Heart right ventricle (tissue), 16 donors: ENCODE measurements at regions not wholly inside any gene's neighbourhood (a gene's known extent, or its start where the extent isn't known, plus 50 kb on each side); places are given as distances from the start of the nearest gene placed in this dataset.

Experiments used
- ATAC-seq, 8 donors: fragments of 200-7000 bp; cut with Tn5 transposase; one replicate each; pipeline ENCODE4 v1.9.1; 2020; ENCODE audit warnings: mild to moderate bottlenecking in 8 of 8, moderate library complexity in 8 of 8, moderate number of reproducible peaks in 1 of 8
- DNase-seq, 2 donors: peaks; one replicate each; pipeline ENCODE4 v3.0.0-alpha.2; 2020
- H3K27ac ChIP-seq, 10 donors: fragments of 200-600 bp; sonication (generic) in 2 of 10; one replicate each; pipeline versions ENCODE4 v1.5.0 to v1.8.0; 2020 to 2022; ENCODE audit warnings: mild to moderate bottlenecking in 3 of 10
- H3K27me3 ChIP-seq, 7 donors: fragments of 200-600 bp; one replicate each; pipeline ENCODE4 v1.8.0; 2021 to 2022; ENCODE audit warnings: mild to moderate bottlenecking in 2 of 7
- H3K36me3 ChIP-seq, 9 donors: fragments of 200-600 bp; sonication (generic) in 1 of 9; one replicate each; pipeline versions ENCODE4 v1.5.0 to v1.8.0; 2020 to 2022; ENCODE audit warnings: mild to moderate bottlenecking in 2 of 9
- H3K4me1 ChIP-seq, 9 donors: fragments of 200-600 bp; sonication (generic) in 1 of 9; one replicate each; pipeline versions ENCODE4 v1.5.0 to v1.8.0; 2020 to 2022; ENCODE audit warnings: mild to moderate bottlenecking in 4 of 9
- H3K4me3 ChIP-seq, 10 donors: fragments of 200-600 bp; sonication (generic) in 2 of 10; one replicate each; pipeline versions ENCODE4 v1.5.0 to v1.8.0; 2020 to 2022; ENCODE audit warnings: mild to moderate bottlenecking in 7 of 10, moderate library complexity in 2 of 10
- H3K9me3 ChIP-seq, 11 donors: fragments of 200-600 bp in 10 of 11; sonication (generic) in 2 of 11; one replicate each; pipeline versions ENCODE4 v1.5.0 to v1.8.0; 2013 to 2022; ENCODE audit warnings: mild to moderate bottlenecking in 2 of 11, control low read depth in 1 of 11, moderate library complexity in 1 of 11
- WGBS, 2 donors: extraction: QIAGEN DNeasy Blood & Tissue Kit; methylation state at CpG; one replicate each; pipeline ENCODE4 v1.1.7; 2013; ENCODE audit warnings: inconsistent platforms in 1 of 2; 5-methylcytosine and 5-hydroxymethylcytosine counted together
- intact Hi-C, 10 donors: fragments of 100-400 bp; cut with DNase I; formaldehyde crosslinking; loops; one replicate each; pipeline versions ENCODE4 v1.11.1 to v1.14.2; 2022
- TF ChIP-seq, protein P1 (sequence below), 9 donors: fragments of 200-600 bp; sonication (generic) in 2 of 9; IDR thresholded peaks; one replicate each; pipeline versions ENCODE4 v1.5.0 to v1.8.0; 2021 to 2022; ENCODE audit warnings: antibody characterized with exemption in 9 of 9, mild to moderate bottlenecking in 5 of 9, moderate library complexity in 1 of 9
- donor health status: Arrhythmogenic right ventricular cardiomyopathy.
- donor health status: ischemic (EF 13 %, LVEDD 7.1; RV severe dilation, severe dysfunction).
- donor health status: healthy with polysubstance abuse.
- donor health status: DM: no; HTN: yes; CAD: no.
- donor health status: DM: no; HTN: no; CAD: no.
- donor health status: ischemic (EF 25% LVEDD 6.9; RV normal size, moderate dysfunction).
- donor health status: ischemic (EF 25% LVEDD 5.7; RV mildly dilated, moderate dysfunction).
- donor health status: healthy.
- donor health status: DM: yes; HTN: yes; CAD: no.
- donor health status: Ischemic cardiomyopathy.
- donor health status: ischemic (EF 35%, LVEDD 5.7; RV mildly dilated, moderate dysfunction).
- donor health status: nonischemic (EF 11% LVEDD 7.7; RV severe dilation, severe dysfunction).
- donor health status: DM: yes; HTN: yes; CAD: no.
- donor health status: PGD.
- donor health status: ischemic (EF 29% LVEDD 5.4; RV normal size, mild dysfunction).
- donor health status: nonischemic (EF 23%, LVEDD 6.1; RV moderate dilation, normal function).

DNA sequence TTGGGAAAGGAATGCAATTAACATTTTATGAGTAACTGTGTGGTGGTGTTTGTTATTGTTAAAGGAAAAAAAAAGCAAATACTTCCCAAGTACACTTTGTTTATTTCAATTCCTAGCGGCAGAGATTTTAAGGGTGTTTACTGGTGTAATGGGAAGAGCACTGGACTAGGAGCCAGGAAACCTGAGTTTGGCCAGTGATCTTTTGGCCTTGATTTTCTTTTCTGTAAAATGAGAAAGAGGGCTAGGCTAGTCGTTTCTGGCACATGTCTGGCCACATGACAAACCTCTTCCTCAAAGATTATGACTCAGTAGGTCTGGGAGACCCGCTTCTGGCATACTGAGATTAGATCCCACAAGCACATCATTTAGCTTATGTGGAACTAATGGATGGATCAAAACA, 428.1 kb upstream of the NOX3 start:
- ATAC-seq: peak in 1 of 8 donors; percentile 39

DNA sequence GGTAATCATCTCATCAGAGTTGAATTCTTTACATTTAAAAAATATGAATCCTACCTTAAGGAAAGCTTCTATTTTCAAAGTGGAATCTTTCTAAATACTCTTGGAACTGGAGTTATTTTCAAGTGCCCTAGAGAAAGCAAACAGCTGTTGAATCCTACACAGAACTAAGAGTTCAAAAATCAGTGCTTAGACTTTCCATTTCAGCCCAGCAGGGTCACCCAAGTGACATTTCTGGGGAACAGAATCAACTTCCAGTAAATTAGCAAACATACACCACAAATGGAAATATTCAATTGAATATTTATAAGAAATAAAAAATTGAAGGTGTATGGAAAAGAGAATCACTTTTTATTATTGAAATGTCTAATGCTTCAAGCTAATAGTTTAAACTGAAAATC, 427.7 kb upstream of the NOX3 start:
- peak overlapping the region in 2 of 10 donors; percentile 5 to 28 for H3K27ac ChIP-seq
- H3K4me1 ChIP-seq: peaks cover 0 to 30% (median 13%) of the 10 kb centered on the region in 9 donors
- TF ChIP-seq, protein P1, sequence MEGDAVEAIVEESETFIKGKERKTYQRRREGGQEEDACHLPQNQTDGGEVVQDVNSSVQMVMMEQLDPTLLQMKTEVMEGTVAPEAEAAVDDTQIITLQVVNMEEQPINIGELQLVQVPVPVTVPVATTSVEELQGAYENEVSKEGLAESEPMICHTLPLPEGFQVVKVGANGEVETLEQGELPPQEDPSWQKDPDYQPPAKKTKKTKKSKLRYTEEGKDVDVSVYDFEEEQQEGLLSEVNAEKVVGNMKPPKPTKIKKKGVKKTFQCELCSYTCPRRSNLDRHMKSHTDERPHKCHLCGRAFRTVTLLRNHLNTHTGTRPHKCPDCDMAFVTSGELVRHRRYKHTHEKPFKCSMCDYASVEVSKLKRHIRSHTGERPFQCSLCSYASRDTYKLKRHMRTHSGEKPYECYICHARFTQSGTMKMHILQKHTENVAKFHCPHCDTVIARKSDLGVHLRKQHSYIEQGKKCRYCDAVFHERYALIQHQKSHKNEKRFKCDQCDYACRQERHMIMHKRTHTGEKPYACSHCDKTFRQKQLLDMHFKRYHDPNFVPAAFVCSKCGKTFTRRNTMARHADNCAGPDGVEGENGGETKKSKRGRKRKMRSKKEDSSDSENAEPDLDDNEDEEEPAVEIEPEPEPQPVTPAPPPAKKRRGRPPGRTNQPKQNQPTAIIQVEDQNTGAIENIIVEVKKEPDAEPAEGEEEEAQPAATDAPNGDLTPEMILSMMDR (IDR thresholded peaks at IDR 0.05): no peak
- ATAC-seq: peak in 1 of 8 donors; percentile 53
- no peak overlapping the region for H3K4me3 ChIP-seq
- intact Hi-C loops: no loop called here
- H3K36me3 ChIP-seq: no peaks in the 10 kb centered on the region
- H3K9me3 ChIP-seq: no peaks in the 10 kb centered on the region
- no peaks in the 10 kb centered on the region for H3K27me3 ChIP-seq
- no peak for DNase-seq

More for the DNA sequence above, 428.1 kb upstream of the NOX3 start:
- TF ChIP-seq, protein P1 (IDR thresholded peaks at IDR 0.05): no peak
- H3K4me1 ChIP-seq: peaks cover 0 to 30% (median 13%) of the 10 kb centered on the region in 9 donors
- no peak overlapping the region for H3K4me3 ChIP-seq
- no peaks in the 10 kb centered on the region for H3K27me3 ChIP-seq
- 37 to 56% methylated on average over 3 of the region's 3 CpGs for WGBS, 2 donors
- no peak for DNase-seq
- H3K9me3 ChIP-seq: no peaks in the 10 kb centered on the region
- intact Hi-C loops: no loop called here
- peak overlapping the region in 2 of 10 donors; percentile 5 to 28 for H3K27ac ChIP-seq
- no peaks in the 10 kb centered on the region for H3K36me3 ChIP-seq

DNA sequence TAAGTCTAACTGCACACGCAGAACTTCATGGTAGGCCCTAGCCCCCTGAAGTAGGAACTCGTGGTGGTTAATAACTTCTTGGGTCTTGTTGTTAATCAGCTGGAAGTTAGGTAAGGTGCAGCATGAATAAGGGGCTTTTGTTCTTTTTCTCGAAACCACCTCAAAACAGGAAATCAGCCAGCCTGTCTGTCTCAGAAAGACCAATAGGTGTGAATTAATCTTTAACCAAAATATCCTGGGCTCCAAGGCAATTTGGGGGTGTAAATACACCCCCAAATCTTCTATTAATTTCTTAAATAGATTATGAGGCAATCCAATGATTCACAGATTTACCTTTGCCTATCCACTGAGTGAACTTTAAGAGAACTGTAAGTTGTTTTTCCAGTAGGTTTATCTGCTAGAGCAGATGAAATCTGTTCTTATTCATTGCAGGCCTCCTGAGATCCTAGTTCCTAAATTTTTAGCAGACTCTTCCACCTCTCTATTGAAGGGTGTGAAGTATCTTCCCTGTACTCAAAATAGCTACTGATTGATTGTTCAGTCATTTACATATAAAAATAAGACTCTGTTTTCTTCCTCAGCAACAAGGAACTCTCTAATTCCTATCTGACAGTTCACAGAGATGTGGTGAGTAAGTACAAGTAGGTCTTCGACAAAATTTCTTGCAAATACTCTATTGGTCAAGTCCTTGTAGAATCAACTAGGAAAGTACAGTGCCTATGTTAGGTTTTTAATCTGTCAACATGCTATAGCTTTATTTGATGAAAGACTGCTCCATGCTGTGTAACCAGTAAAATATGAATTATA, 427.1 kb upstream of the NOX3 start:
- no peak overlapping the region for H3K4me3 ChIP-seq
- no peaks in the 10 kb centered on the region for H3K36me3 ChIP-seq
- H3K4me1 ChIP-seq: peaks cover 0 to 30% (median 13%) of the 10 kb centered on the region in 9 donors
- H3K27me3 ChIP-seq: no peaks in the 10 kb centered on the region
- DNase-seq: no peak
- WGBS, 2 donors: 62 to 69% methylated on average over 4 of the region's 4 CpGs
- no peaks in the 10 kb centered on the region for H3K9me3 ChIP-seq
- intact Hi-C loops: no loop called here
- H3K27ac ChIP-seq: peak overlapping the region in 1 of 10 donors; percentile 28
- no peak for ATAC-seq
- TF ChIP-seq, protein P1 (IDR thresholded peaks at IDR 0.05): no peak

DNA sequence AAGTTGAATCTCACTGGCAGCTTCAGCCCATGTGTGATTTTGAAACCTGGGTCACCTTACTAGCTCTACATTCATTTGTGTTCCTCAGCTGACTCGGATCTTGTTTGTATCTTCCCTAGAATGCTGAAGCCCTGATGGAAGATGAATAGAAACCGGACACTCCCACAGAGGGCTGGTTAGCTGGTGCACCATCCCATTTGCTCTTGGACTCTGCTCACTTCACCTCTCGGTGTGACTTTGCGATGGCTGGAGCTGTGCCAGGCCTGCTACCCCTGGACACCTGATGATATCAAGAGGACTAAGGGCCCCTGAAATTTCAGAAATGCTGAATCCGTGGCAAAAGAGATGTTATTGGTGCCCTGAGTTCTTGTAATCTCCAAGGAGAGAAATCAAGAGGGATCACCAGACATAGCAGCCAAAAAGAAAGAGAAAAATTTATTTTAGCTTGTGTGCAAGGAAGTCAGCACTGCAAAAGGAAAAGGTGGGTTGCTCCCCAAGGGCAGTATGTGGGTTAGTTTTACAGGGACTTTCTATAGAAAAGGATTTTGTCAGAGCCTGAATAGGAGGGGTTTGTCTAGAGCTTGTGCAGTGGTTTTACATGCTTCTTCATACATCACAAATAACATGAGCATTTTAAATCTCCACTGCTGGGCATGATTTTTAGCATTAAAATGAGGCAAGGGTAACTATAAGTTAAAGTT, 426.3 kb upstream of the NOX3 start:
- H3K4me1 ChIP-seq: peaks cover 0 to 30% (median 13%) of the 10 kb centered on the region in 9 donors
- DNase-seq (no peak), ATAC-seq (no peak)
- intact Hi-C loops: no loop called here
- WGBS, 2 donors: 53 to 75% methylated on average over 5 of the region's 5 CpGs
- H3K4me3 ChIP-seq: no peak overlapping the region
- no peaks in the 10 kb centered on the region for H3K9me3 ChIP-seq
- no peaks in the 10 kb centered on the region for H3K27me3 ChIP-seq
- no peaks in the 10 kb centered on the region for H3K36me3 ChIP-seq
- no peak overlapping the region for H3K27ac ChIP-seq
- TF ChIP-seq, protein P1 (IDR thresholded peaks at IDR 0.05): no peak
